ENCODE measurements at regions not wholly inside any gene's neighbourhood (a gene's known extent, or its start where the extent isn't known, plus 50 kb on each side); places are given as distances from the start of the nearest gene placed in this dataset.

DNA sequence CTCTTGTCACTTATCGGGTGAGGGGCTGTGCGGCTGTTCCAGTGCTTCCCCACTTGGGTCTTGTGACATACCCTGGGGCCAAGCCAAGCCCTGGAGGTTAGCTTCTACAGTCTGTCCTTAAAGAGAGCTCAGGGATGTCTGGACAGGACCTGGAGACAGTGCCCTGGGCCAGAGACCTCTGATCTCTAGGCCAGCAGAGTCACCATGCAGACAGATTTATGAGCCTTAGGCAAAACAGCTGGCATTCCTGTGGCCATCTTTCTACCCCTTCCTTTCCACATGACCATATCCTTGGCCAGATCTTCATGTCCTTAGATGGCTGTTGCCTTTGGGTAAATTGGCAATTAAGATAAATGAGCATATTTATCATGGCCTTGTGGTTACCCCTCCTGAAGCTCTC lies 678.6 kb downstream of the MAFB start:
- peaks cover 9% of the 10 kb centered on the region for H3K9me3 Mint-ChIP-seq
- H3K27ac Mint-ChIP-seq: no peak overlapping the region
- ATAC-seq: no peak
- DNase-seq (ENCODE audit: low spot score): no peak
- ChIA-PET CTCF (interaction anchor here (1.0 kb wide), 1 partner anchor 241 kb away, joined by 3 read pairs; no protein-coding TSS in a partner anchor), POLR2A (no interaction called here)
- H3K4me1 Mint-ChIP-seq: no peaks in the 10 kb centered on the region
- no peaks in the 10 kb centered on the region for H3K36me3 Mint-ChIP-seq
- no peak overlapping the region for H3K4me3 Mint-ChIP-seq
- H3K27me3 Mint-ChIP-seq (ENCODE audit: low read depth): no peaks in the 10 kb centered on the region
- no peak for TF ChIP-seq NR1H2 (CRISPR knock-in tag; IDR thresholded peaks at IDR 0.05)
- TF ChIP-seq, protein P1, sequence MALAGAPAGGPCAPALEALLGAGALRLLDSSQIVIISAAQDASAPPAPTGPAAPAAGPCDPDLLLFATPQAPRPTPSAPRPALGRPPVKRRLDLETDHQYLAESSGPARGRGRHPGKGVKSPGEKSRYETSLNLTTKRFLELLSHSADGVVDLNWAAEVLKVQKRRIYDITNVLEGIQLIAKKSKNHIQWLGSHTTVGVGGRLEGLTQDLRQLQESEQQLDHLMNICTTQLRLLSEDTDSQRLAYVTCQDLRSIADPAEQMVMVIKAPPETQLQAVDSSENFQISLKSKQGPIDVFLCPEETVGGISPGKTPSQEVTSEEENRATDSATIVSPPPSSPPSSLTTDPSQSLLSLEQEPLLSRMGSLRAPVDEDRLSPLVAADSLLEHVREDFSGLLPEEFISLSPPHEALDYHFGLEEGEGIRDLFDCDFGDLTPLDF (CRISPR knock-in tag; IDR thresholded peaks at IDR 0.05): no peak
- TF ChIP-seq, protein P2, sequence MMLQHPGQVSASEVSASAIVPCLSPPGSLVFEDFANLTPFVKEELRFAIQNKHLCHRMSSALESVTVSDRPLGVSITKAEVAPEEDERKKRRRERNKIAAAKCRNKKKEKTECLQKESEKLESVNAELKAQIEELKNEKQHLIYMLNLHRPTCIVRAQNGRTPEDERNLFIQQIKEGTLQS (CRISPR knock-in tag; conservative IDR thresholded peaks at IDR 0.05): no peak
- TF ChIP-seq ESRRA (CRISPR knock-in tag; IDR thresholded peaks at IDR 0.05; ENCODE audit: borderline replicate concordance): no peak
- TF ChIP-seq, protein P3, sequence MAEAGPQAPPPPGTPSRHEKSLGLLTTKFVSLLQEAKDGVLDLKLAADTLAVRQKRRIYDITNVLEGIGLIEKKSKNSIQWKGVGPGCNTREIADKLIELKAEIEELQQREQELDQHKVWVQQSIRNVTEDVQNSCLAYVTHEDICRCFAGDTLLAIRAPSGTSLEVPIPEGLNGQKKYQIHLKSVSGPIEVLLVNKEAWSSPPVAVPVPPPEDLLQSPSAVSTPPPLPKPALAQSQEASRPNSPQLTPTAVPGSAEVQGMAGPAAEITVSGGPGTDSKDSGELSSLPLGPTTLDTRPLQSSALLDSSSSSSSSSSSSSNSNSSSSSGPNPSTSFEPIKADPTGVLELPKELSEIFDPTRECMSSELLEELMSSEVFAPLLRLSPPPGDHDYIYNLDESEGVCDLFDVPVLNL (CRISPR knock-in tag; IDR thresholded peaks at IDR 0.05; ENCODE audit: borderline replicate concordance, low read depth): no peak
- TF ChIP-seq MYBL2 (CRISPR knock-in tag; IDR thresholded peaks at IDR 0.05): no peak
- TF ChIP-seq ZNF317 (CRISPR knock-in tag; IDR thresholded peaks at IDR 0.05; ENCODE audit: borderline replicate concordance, low read depth): no peak
- TF ChIP-seq OVOL2 (CRISPR knock-in tag; IDR thresholded peaks at IDR 0.05; ENCODE audit: borderline replicate concordance): no peak
- no peak for TF ChIP-seq IRF2 (CRISPR knock-in tag; IDR thresholded peaks at IDR 0.05; ENCODE audit: borderline replicate concordance, low read depth)
- TF ChIP-seq, protein P4, sequence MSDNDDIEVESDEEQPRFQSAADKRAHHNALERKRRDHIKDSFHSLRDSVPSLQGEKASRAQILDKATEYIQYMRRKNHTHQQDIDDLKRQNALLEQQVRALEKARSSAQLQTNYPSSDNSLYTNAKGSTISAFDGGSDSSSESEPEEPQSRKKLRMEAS (CRISPR knock-in tag; IDR thresholded peaks at IDR 0.05): no peak
- TF ChIP-seq, protein P5, sequence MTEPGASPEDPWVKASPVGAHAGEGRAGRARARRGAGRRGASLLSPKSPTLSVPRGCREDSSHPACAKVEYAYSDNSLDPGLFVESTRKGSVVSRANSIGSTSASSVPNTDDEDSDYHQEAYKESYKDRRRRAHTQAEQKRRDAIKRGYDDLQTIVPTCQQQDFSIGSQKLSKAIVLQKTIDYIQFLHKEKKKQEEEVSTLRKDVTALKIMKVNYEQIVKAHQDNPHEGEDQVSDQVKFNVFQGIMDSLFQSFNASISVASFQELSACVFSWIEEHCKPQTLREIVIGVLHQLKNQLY (CRISPR knock-in tag; IDR thresholded peaks at IDR 0.05): no peak

DNA sequence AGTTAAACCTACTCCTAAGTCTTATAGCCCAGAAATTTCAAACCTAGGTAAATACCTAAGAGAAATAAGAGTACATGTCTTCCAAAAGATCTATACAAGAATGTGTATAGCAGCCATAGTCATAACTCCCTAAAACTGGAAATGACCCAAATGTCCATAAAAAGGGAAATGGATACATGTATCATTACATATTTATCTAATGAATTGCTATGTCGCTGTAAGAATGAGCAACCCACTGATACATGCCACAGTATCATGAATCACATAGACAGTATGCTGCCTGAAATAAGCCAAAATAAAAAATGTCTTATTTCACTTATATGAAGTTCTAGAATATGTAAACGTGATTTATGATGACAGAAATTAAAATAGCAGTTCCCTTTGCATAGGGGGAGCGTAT lies 679.5 kb downstream of the MAFB start:
- ATAC-seq (no peak), DNase-seq (ENCODE audit: low spot score) (no peak)
- POLR2A ChIA-PET: no interaction called here
- no peak overlapping the region for H3K4me3 Mint-ChIP-seq
- H3K9me3 Mint-ChIP-seq: peaks cover 9% of the 10 kb centered on the region
- H3K36me3 Mint-ChIP-seq: no peaks in the 10 kb centered on the region
- H3K4me1 Mint-ChIP-seq: peaks cover 3% of the 10 kb centered on the region; the same call in 1 of the 2 replicates
- no peaks in the 10 kb centered on the region for H3K27me3 Mint-ChIP-seq (ENCODE audit: low read depth)
- no peak overlapping the region for H3K27ac Mint-ChIP-seq
- CTCF ChIA-PET: no interaction called here
- TF ChIP-seq EMX1 (CRISPR knock-in tag; IDR thresholded peaks at IDR 0.05) (no peak), NFYB (CRISPR knock-in tag; conservative IDR thresholded peaks at IDR 0.05; ENCODE audit: low read depth) (no peak), TCF7 (CRISPR knock-in tag; IDR thresholded peaks at IDR 0.05; ENCODE audit: low read depth) (no peak), ZNF263 (CRISPR knock-in tag; IDR thresholded peaks at IDR 0.05; ENCODE audit: low read depth) (no peak), FOXJ3 (CRISPR knock-in tag; IDR thresholded peaks at IDR 0.05; ENCODE audit: borderline replicate concordance) (no peak), JAZF1 (CRISPR knock-in tag; IDR thresholded peaks at IDR 0.05) (no peak), SOX15 (CRISPR knock-in tag; IDR thresholded peaks at IDR 0.05) (no peak), TEAD1 (CRISPR knock-in tag; IDR thresholded peaks at IDR 0.05) (no peak), FOXK1 (CRISPR knock-in tag; IDR thresholded peaks at IDR 0.05) (no peak), SP1 (CRISPR knock-in tag; conservative IDR thresholded peaks at IDR 0.05) (no peak)
- TF ChIP-seq, protein P6, sequence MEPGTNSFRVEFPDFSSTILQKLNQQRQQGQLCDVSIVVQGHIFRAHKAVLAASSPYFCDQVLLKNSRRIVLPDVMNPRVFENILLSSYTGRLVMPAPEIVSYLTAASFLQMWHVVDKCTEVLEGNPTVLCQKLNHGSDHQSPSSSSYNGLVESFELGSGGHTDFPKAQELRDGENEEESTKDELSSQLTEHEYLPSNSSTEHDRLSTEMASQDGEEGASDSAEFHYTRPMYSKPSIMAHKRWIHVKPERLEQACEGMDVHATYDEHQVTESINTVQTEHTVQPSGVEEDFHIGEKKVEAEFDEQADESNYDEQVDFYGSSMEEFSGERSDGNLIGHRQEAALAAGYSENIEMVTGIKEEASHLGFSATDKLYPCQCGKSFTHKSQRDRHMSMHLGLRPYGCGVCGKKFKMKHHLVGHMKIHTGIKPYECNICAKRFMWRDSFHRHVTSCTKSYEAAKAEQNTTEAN (CRISPR knock-in tag; IDR thresholded peaks at IDR 0.05): no peak
- TF ChIP-seq, protein P7, sequence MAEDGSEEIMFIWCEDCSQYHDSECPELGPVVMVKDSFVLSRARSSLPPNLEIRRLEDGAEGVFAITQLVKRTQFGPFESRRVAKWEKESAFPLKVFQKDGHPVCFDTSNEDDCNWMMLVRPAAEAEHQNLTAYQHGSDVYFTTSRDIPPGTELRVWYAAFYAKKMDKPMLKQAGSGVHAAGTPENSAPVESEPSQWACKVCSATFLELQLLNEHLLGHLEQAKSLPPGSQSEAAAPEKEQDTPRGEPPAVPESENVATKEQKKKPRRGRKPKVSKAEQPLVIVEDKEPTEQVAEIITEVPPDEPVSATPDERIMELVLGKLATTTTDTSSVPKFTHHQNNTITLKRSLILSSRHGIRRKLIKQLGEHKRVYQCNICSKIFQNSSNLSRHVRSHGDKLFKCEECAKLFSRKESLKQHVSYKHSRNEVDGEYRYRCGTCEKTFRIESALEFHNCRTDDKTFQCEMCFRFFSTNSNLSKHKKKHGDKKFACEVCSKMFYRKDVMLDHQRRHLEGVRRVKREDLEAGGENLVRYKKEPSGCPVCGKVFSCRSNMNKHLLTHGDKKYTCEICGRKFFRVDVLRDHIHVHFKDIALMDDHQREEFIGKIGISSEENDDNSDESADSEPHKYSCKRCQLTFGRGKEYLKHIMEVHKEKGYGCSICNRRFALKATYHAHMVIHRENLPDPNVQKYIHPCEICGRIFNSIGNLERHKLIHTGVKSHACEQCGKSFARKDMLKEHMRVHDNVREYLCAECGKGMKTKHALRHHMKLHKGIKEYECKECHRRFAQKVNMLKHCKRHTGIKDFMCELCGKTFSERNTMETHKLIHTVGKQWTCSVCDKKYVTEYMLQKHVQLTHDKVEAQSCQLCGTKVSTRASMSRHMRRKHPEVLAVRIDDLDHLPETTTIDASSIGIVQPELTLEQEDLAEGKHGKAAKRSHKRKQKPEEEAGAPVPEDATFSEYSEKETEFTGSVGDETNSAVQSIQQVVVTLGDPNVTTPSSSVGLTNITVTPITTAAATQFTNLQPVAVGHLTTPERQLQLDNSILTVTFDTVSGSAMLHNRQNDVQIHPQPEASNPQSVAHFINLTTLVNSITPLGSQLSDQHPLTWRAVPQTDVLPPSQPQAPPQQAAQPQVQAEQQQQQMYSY (CRISPR knock-in tag; IDR thresholded peaks at IDR 0.05): no peak
- TF ChIP-seq, protein P8, sequence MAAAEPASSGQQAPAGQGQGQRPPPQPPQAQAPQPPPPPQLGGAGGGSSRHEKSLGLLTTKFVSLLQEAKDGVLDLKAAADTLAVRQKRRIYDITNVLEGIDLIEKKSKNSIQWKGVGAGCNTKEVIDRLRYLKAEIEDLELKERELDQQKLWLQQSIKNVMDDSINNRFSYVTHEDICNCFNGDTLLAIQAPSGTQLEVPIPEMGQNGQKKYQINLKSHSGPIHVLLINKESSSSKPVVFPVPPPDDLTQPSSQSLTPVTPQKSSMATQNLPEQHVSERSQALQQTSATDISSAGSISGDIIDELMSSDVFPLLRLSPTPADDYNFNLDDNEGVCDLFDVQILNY (CRISPR knock-in tag; IDR thresholded peaks at IDR 0.05): no peak
- TF ChIP-seq, protein P5 (CRISPR knock-in tag; IDR thresholded peaks at IDR 0.05): no peak
- TF ChIP-seq, protein P9, sequence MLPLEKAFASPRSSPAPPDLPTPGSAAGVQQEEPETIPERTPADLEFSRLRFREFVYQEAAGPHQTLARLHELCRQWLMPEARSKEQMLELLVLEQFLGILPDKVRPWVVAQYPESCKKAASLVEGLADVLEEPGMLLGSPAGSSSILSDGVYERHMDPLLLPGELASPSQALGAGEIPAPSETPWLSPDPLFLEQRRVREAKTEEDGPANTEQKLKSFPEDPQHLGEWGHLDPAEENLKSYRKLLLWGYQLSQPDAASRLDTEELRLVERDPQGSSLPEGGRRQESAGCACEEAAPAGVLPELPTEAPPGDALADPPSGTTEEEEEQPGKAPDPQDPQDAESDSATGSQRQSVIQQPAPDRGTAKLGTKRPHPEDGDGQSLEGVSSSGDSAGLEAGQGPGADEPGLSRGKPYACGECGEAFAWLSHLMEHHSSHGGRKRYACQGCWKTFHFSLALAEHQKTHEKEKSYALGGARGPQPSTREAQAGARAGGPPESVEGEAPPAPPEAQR (CRISPR knock-in tag; IDR thresholded peaks at IDR 0.05): no peak

Measured in WTC11 (cell line).